ENCODE measurements at regions not wholly inside any gene's neighbourhood (a gene's known extent, or its start where the extent isn't known, plus 50 kb on each side); places are given as distances from the start of the nearest gene placed in this dataset.

DNA sequence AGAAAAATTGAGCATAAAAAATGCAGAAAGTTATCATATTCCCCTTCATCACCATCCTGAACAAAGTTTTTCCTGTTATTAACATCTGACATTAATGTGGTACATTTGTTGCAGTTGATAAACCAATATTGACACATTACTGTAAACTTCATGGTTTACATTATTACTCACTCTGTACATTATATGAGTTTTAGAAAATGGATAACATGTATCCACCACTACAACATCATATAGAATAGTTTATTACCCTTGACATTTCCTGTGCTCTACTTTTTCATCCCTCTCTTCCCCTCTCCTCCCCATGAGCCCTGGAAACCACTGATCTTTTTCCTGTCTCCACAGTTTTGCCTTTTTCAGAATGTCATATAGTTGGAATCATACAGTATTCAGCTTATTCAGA, 618.6 kb upstream of the TMEFF2 start:
- Histone ChIP-seq H3K36me3 (ENCODE audit: insufficient read depth, low read length, poor library complexity, severe bottlenecking) (no peaks in the 10 kb centered on the region), H3K27me3 (replicated peaks; ENCODE audit: insufficient read depth, low read depth, low read length, poor library complexity) (no peaks in the 10 kb centered on the region), H3K9me3 (ENCODE audit: low read depth, low read length, poor library complexity, severe bottlenecking) (no peaks in the 10 kb centered on the region), H3K4me3 (ENCODE audit: low read depth, low read length, poor library complexity, severe bottlenecking) (no peak overlapping the region), H3K4me1 (ENCODE audit: insufficient read depth, low read length, poor library complexity, severe bottlenecking) (no peaks in the 10 kb centered on the region), H3K27ac (ENCODE audit: low read depth, low read length, poor library complexity, severe bottlenecking) (no peak overlapping the region)
- no peak for DNase-seq (ENCODE audit: low spot score)
- TF ChIP-seq CTCF (conservative IDR thresholded peaks at IDR 0.05; ENCODE audit: low read depth, low read length) = no peak
- TF ChIP-seq EZH2 (IDR thresholded peaks at IDR 0.05; ENCODE audit: borderline replicate concordance, low read depth, low read length, poor library complexity, severe bottlenecking) = no peak
- ChIA-PET POLR2A (ENCODE audit: low non-redundant PET) (no interaction called here), CTCF (no interaction called here)
- intact Hi-C loops (cut with micrococcal nuclease; ENCODE audit: unreplicated experiment) = no loop called here
- no TSS peak for BruUV-seq (replicated peaks)

DNA sequence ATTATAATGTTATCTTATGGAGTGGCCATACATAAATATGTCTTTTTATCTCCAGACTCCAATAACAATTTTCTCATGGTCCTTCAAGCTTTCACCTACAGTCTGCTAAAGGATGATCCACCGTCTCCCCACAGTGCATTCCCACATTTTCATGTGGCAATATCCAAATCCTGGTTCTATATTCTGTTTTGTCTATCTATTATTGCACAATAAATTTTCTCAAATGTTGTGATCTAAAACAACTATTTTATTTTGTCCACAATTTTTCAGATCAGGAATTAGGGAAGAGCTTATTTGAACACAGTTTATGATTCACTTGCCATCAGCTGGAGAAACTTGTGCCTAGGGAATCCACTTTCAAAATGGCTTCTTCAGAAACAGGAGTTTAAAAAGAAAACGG, 614.4 kb upstream of the TMEFF2 start:
- H3K4me1 ChIP-seq (ENCODE audit: insufficient read depth, low read length, poor library complexity, severe bottlenecking) = no peaks in the 10 kb centered on the region
- ChIA-PET POLR2A (ENCODE audit: low non-redundant PET) (no interaction called here), CTCF (no interaction called here)
- no peak overlapping the region for H3K4me3 ChIP-seq (ENCODE audit: low read depth, low read length, poor library complexity, severe bottlenecking)
- no TSS peak for BruUV-seq (replicated peaks)
- intact Hi-C loops (cut with micrococcal nuclease; ENCODE audit: unreplicated experiment) = no loop called here
- no peaks in the 10 kb centered on the region for H3K9me3 ChIP-seq (ENCODE audit: low read depth, low read length, poor library complexity, severe bottlenecking)
- TF ChIP-seq EZH2 (IDR thresholded peaks at IDR 0.05; ENCODE audit: borderline replicate concordance, low read depth, low read length, poor library complexity, severe bottlenecking) (no peak), CTCF (conservative IDR thresholded peaks at IDR 0.05; ENCODE audit: low read depth, low read length) (no peak)
- no peak for DNase-seq (ENCODE audit: low spot score)
- H3K36me3 ChIP-seq (ENCODE audit: insufficient read depth, low read length, poor library complexity, severe bottlenecking) = no peaks in the 10 kb centered on the region
- no peaks in the 10 kb centered on the region for H3K27me3 ChIP-seq (replicated peaks; ENCODE audit: insufficient read depth, low read depth, low read length, poor library complexity)
- H3K27ac ChIP-seq (ENCODE audit: low read depth, low read length, poor library complexity, severe bottlenecking) = no peak overlapping the region

GRCh38 chr2:192783643-192784042, 588.9 kb upstream of the TMEFF2 start:
- no peaks in the 10 kb centered on the region for H3K36me3 ChIP-seq (ENCODE audit: insufficient read depth, low read length, poor library complexity, severe bottlenecking)
- no TSS peak for BruUV-seq (replicated peaks)
- H3K4me1 ChIP-seq (ENCODE audit: insufficient read depth, low read length, poor library complexity, severe bottlenecking) = peaks cover 6% of the 10 kb centered on the region
- H3K9me3 ChIP-seq (ENCODE audit: low read depth, low read length, poor library complexity, severe bottlenecking) = no peaks in the 10 kb centered on the region
- intact Hi-C loops (cut with micrococcal nuclease; ENCODE audit: unreplicated experiment) = no loop called here
- ChIA-PET CTCF (no interaction called here), POLR2A (ENCODE audit: low non-redundant PET) (interaction anchor here (0.6 kb wide), 1 partner anchor 55 kb away, joined by 4 read pairs; no protein-coding TSS in a partner anchor)
- peak; percentile 75 for DNase-seq (ENCODE audit: low spot score)
- no peaks in the 10 kb centered on the region for H3K27me3 ChIP-seq (replicated peaks; ENCODE audit: insufficient read depth, low read depth, low read length, poor library complexity)
- TF ChIP-seq EZH2 (IDR thresholded peaks at IDR 0.05; ENCODE audit: borderline replicate concordance, low read depth, low read length, poor library complexity, severe bottlenecking) (no peak), CTCF (conservative IDR thresholded peaks at IDR 0.05; ENCODE audit: low read depth, low read length) (no peak)
- peak overlapping the region; percentile 81 for H3K27ac ChIP-seq (ENCODE audit: low read depth, low read length, poor library complexity, severe bottlenecking)
- no peak overlapping the region for H3K4me3 ChIP-seq (ENCODE audit: low read depth, low read length, poor library complexity, severe bottlenecking)
